Mesothelial cell of epicardium (in vitro differentiated cells): ENCODE measurements at regions not wholly inside any gene's neighbourhood (a gene's known extent, or its start where the extent isn't known, plus 50 kb on each side); places are given as distances from the start of the nearest gene placed in this dataset.

Source experiments
- DNase-seq, 2 experiments: peaks; one replicate each; pipeline ENCODE4 v3.0.0; 2021; ENCODE audit warnings: low spot score in 2 of 2; ENCODE audit not compliant: unreplicated experiment in 2 of 2
- H3K27ac Mint-ChIP-seq: 2 replicates; pipeline ENCODE4 v1.8.0; 2021; ENCODE audit warnings: mixed read lengths
- H3K27me3 Mint-ChIP-seq: 2 replicates; pipeline ENCODE4 v1.8.0; 2021; ENCODE audit warnings: low read depth, mixed read lengths
- H3K36me3 Mint-ChIP-seq: 2 replicates; pipeline ENCODE4 v1.8.0; 2021; ENCODE audit warnings: mixed read lengths
- H3K4me1 Mint-ChIP-seq: 2 replicates; pipeline ENCODE4 v1.8.0; 2021; ENCODE audit warnings: mixed read lengths
- H3K4me3 Mint-ChIP-seq: 2 replicates; pipeline ENCODE4 v1.8.0; 2021; ENCODE audit warnings: mild to moderate bottlenecking, moderate library complexity, mixed read lengths
- H3K9me3 Mint-ChIP-seq: 2 replicates; pipeline ENCODE4 v1.8.0; 2021; ENCODE audit warnings: mixed read lengths
- CTCF ChIP-seq: fragments of 200-600 bp; sonication (generic); IDR thresholded peaks from one replicate; pipeline ENCODE4 v1.5.0; 2021; ENCODE audit warnings: antibody characterized with exemption; ENCODE audit not compliant: unreplicated experiment

GRCh38 chr13:59229861-59230260, 933.9 kb downstream of the DIAPH3 start:
- Mint-ChIP-seq H3K27me3 (no peaks in the 10 kb centered on the region), H3K4me3 (no peak overlapping the region), H3K27ac (peak overlapping the region; percentile 58)

DNA sequence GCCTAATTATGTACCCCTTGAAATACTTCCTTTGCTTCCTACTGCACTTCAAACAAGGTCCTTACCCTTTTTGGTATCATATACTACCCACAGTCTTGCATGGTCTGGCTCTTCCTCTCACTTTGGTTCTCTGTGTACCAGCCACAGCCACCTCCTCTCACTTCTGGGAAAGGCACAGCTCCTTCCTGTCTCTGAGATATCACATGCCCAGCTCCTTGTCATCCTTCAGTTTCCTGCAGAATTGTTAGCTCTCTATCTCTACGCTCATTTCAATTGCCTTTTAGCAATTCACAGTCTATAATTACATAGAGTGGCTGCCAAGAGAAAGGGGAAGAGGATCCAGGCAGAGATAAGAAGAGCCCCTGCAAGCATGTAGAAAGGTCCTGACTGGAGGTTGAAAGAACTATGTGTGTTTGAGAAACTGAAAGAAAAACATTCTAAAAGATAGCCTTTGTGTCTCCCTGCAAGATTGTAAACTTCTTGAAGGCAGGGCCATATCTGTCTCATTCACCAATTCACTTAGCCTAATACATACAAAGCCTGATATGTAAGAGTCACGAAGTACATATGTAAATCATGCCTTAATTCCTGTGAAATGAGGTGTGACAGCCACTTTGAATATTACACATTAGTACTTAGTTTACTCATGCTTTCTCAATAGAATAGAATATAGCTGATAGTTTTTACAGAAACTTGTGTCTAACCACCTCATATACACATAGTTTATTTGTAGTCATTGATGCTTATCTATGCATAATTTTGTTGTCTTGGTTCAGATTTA, 933.1 kb downstream of the DIAPH3 start:
- Mint-ChIP-seq H3K9me3 (peaks cover 20% of the 10 kb centered on the region), H3K27me3 (no peaks in the 10 kb centered on the region)

More at GRCh38 chr13:59229861-59230260, 933.9 kb downstream of the DIAPH3 start:
- TF ChIP-seq CTCF, result no peak
- Mint-ChIP-seq H3K4me1 (peaks cover 14% of the 10 kb centered on the region), H3K9me3 (peaks cover 20% of the 10 kb centered on the region), H3K36me3 (peaks cover 4% of the 10 kb centered on the region)
- no peak for DNase-seq

DNA sequence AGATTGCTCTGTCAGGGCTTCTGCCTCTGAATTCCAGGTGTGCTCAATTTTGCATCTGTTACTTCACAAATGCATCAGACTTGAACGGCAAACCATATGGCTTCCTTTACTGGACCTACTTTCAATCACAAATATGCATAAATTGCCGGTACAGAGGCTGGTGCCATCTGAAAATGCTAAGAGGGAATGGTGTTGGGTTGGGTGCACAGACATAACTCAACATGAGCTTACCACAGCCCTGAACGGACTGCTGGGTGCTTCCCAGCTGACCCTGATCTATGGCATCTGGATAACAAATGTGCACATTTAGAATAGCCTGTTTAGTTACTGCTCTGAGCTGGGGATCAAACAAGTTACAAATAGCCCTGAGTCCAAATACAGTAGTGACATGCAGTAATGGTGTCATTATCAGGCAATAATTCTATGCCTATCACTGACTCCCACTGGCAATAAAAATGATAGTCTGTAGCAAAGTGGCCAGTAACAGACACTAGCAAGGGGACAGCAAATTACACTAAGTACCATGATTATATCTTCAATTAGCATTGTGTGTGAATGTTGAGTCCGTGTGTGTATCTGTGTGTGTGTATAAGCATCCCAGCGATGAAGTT, 927.3 kb downstream of the DIAPH3 start:
- DNase-seq, result no peak
- Mint-ChIP-seq H3K4me3 (no peak overlapping the region), H3K9me3 (peaks cover under 1% of the 10 kb centered on the region), H3K27ac (no peak overlapping the region), H3K36me3 (no peaks in the 10 kb centered on the region), H3K4me1 (peaks cover 13% of the 10 kb centered on the region), H3K27me3 (no peaks in the 10 kb centered on the region)
- TF ChIP-seq CTCF, result no peak

More for the DNA sequence above, 933.1 kb downstream of the DIAPH3 start:
- Mint-ChIP-seq H3K36me3 (peaks cover 4% of the 10 kb centered on the region), H3K27ac (peak overlapping the region; percentile 58), H3K4me1 (peaks cover 14% of the 10 kb centered on the region), H3K4me3 (no peak overlapping the region)
- DNase-seq, result no peak
- no peak for TF ChIP-seq CTCF

DNA sequence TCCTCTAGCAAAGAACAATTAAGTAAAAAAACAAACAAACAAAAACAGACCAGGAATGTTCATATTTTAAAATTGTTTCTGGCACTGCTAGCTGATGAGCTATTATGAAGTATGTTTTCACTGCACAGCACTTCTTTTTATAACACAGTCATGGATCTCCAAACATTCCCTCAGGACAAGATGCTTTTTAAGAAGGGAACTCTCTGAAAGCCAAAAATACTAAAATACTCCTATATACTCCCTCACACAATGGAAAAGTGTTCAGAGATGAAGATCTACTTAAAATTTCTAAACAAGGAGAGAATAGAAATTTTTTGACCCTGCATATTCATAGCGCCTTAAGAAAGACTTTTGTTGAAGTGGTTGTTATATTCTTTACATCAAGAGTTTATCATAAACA, 926.8 kb downstream of the DIAPH3 start:
- Mint-ChIP-seq H3K9me3 (no peaks in the 10 kb centered on the region), H3K4me1 (peaks cover 13% of the 10 kb centered on the region), H3K27me3 (no peaks in the 10 kb centered on the region), H3K36me3 (no peaks in the 10 kb centered on the region), H3K27ac (no peak overlapping the region), H3K4me3 (no peak overlapping the region)
- no peak for TF ChIP-seq CTCF
- no peak for DNase-seq

GRCh38 chr13:59247171-59247570, 916.6 kb downstream of the DIAPH3 start:
- Mint-ChIP-seq H3K4me3 (no peak overlapping the region), H3K36me3 (no peaks in the 10 kb centered on the region), H3K27me3 (no peaks in the 10 kb centered on the region), H3K27ac (no peak overlapping the region), H3K9me3 (no peaks in the 10 kb centered on the region), H3K4me1 (peaks cover 9% of the 10 kb centered on the region)
- DNase-seq, result no peak
- no peak for TF ChIP-seq CTCF
